Omental fat pad (tissue), 3 donors: ENCODE measurements at regions not wholly inside any gene's neighbourhood (a gene's known extent, or its start where the extent isn't known, plus 50 kb on each side); places are given as distances from the start of the nearest gene placed in this dataset.

Source experiments
- ATAC-seq: fragments of 150-250 bp; one replicate; pipeline ENCODE4 v1.9.1; 2016; ENCODE audit warnings: mild to moderate bottlenecking, moderate library complexity; ENCODE audit not compliant: low FRiP score
- DNase-seq: peaks from one replicate; pipeline ENCODE4 v3.0.0-alpha.2; 2019; ENCODE audit warnings: low spot score
- CTCF ChIP-seq, 3 donors: fragments of 450-650 bp; IDR thresholded peaks; one replicate each; pipeline ENCODE4 v1.5.1; 2016 to 2017; ENCODE audit warnings: antibody characterized with exemption in 3 of 3, mild to moderate bottlenecking in 3 of 3, moderate library complexity in 2 of 3

- DNase-seq = no peak
- no peak for ATAC-seq
- TF ChIP-seq CTCF (IDR thresholded peaks at IDR 0.05) = no peak
These were observed 123.0 kb upstream of the PROK2 start for GRCh38 chr3:71907996-71908395.

- no peak for ATAC-seq
- no peak for TF ChIP-seq CTCF (IDR thresholded peaks at IDR 0.05)
- DNase-seq = no peak
These were observed 122.0 kb upstream of the PROK2 start for GRCh38 chr3:71906976-71907375.

GRCh38 chr3:71905426-71905825 lies 120.5 kb upstream of the PROK2 start:
- no peak for DNase-seq
- ATAC-seq = no peak
- TF ChIP-seq CTCF (IDR thresholded peaks at IDR 0.05) = no peak

- no peak for DNase-seq
- TF ChIP-seq CTCF (IDR thresholded peaks at IDR 0.05) = no peak
- no peak for ATAC-seq
These were observed 119.0 kb upstream of the PROK2 start for GRCh38 chr3:71903936-71904335.

- ATAC-seq (no peak), DNase-seq (no peak)
- no peak for TF ChIP-seq CTCF (IDR thresholded peaks at IDR 0.05)
These were observed 118.2 kb upstream of the PROK2 start for GRCh38 chr3:71903112-71903495.

- ATAC-seq = no peak
- DNase-seq = no peak
- TF ChIP-seq CTCF (IDR thresholded peaks at IDR 0.05) = no peak
These were observed 117.5 kb upstream of the PROK2 start for GRCh38 chr3:71902258-71903111.

GRCh38 chr3:71901645-71902044 lies 116.7 kb upstream of the PROK2 start:
- DNase-seq (no peak), ATAC-seq (no peak)

More at GRCh38 chr3:71901645-71902044, 116.7 kb upstream of the PROK2 start:
- no peak for TF ChIP-seq CTCF (IDR thresholded peaks at IDR 0.05)
